Vagina (tissue), 2 donors: ENCODE measurements at regions not wholly inside any gene's neighbourhood (a gene's known extent, or its start where the extent isn't known, plus 50 kb on each side); places are given as distances from the start of the nearest gene placed in this dataset.

ENCODE experiments used
- DNase-seq, 2 donors: peaks; one replicate each; pipeline ENCODE4 v3.0.0-alpha.2; 2017; ENCODE audit errors: extremely low spot score in 2 of 2
- H3K27ac ChIP-seq: fragments of 200-600 bp; sonication (generic); one replicate; pipeline ENCODE4 v1.5.1; 2019
- H3K27me3 ChIP-seq: fragments of 200-600 bp; sonication (generic); one replicate; pipeline ENCODE4 v1.5.1; 2019
- H3K36me3 ChIP-seq, 2 donors: fragments of 200-600 bp; sonication (generic); one replicate each; pipeline ENCODE4 v1.5.1; 2017 to 2019
- H3K4me1 ChIP-seq: fragments of 200-600 bp; sonication (generic); one replicate; pipeline ENCODE4 v1.5.1; 2019
- H3K4me3 ChIP-seq, 2 donors: fragments of 200-600 bp; sonication (generic); 1 replicate in 1 of 2; 2 replicates in 1 of 2; pipeline ENCODE4 v1.5.1; 2016 to 2019
- H3K9me3 ChIP-seq: fragments of 200-600 bp; sonication (generic); one replicate; pipeline ENCODE4 v1.5.1; 2019
- CTCF ChIP-seq, 3 experiments: fragments of 450-650 bp in 2 of 3; fragments of 200-600 bp in 1 of 3; sonication (generic) in 1 of 3; IDR thresholded peaks; one replicate each; pipeline ENCODE4 v1.5.1; 2017 to 2019; ENCODE audit warnings: antibody characterized with exemption in 3 of 3, mild to moderate bottlenecking in 2 of 3, moderate library complexity in 2 of 3
- POLR2A ChIP-seq, 2 donors: fragments of 450-650 bp; IDR thresholded peaks; one replicate each; pipeline ENCODE4 v1.6.1; 2017; ENCODE audit warnings: antibody characterized with exemption in 2 of 2, mild to moderate bottlenecking in 2 of 2, moderate library complexity in 2 of 2
- POLR2AphosphoS5 ChIP-seq, 2 donors: sonication (generic); formaldehyde crosslinking; IDR thresholded peaks; one replicate each; pipeline ENCODE4 v1.9.0; 2017; ENCODE audit warnings: antibody characterized with exemption in 2 of 2, mild to moderate bottlenecking in 2 of 2, low read depth in 1 of 2; ENCODE audit not compliant: insufficient read depth in 1 of 2
- intact Hi-C: fragments of 100-400 bp; cut with DNase I; formaldehyde crosslinking; loops from one replicate; pipeline ENCODE4 v1.15.1; 2023

DNA sequence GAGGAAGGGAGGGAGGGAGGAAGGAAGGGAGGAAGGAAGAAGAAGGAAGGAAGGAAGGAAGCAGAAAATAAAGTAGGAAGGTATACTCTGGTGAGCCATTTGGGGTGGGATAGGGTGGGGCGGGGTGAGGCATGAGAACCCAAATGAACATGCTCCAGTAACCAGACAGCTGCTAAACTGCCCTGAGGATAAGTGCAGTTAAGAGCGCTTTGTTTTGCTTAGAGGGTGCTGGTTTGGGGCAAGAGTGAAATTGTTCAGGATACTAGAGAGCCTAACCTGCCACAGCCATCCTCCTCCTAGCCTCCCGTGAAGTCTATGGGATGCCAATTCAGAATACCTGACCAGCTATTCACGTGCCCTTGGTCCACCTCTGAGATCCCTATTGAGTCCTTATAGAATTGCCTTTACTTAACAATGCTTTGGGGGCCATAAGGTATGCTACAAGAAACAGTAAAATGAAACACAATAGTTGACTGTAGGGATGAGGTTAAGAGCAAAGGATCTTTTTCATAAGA is 59.0 kb upstream of the ATF3 start:
- no peaks in the 10 kb centered on the region for H3K27me3 ChIP-seq
- no peaks in the 10 kb centered on the region for H3K4me1 ChIP-seq
- no peaks in the 10 kb centered on the region for H3K36me3 ChIP-seq
- DNase-seq, result no peak
- H3K27ac ChIP-seq, result no peak overlapping the region
- no peak for TF ChIP-seq POLR2AphosphoS5 (IDR thresholded peaks at IDR 0.05; ENCODE audit: insufficient read depth in 1 of 2, low read depth in 1 of 2)
- TF ChIP-seq POLR2A (IDR thresholded peaks at IDR 0.05), result no peak
- TF ChIP-seq CTCF (IDR thresholded peaks at IDR 0.05), result no peak
- intact Hi-C loops, result loop anchor here (10.0 kb wide), 1 partner anchor 55 kb away; no protein-coding TSS in a partner anchor
- no peaks in the 10 kb centered on the region for H3K9me3 ChIP-seq
- no peak overlapping the region for H3K4me3 ChIP-seq

DNA sequence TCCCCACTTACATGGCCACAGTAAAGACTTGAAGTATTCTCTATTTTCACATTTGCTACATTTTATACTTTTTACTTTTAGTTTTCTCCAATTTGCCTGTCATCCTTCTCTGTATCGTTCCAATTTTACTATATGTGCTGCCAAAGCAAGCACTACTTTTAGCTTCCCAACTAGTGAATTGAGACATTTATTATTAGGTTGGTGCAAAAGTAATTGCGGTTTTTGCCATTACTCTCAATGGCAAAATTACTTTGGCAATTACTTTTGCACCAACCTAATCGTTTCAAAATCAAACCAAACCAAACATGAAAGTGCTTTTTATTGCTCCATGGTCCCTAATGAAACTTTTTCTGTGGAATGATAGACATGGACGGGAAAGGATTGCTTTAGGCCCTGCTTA is 56.6 kb upstream of the ATF3 start:
- no peaks in the 10 kb centered on the region for H3K9me3 ChIP-seq
- intact Hi-C loops, result loop anchor here (10.0 kb wide), 1 partner anchor 57 kb away; no protein-coding TSS in a partner anchor
- H3K27me3 ChIP-seq, result no peaks in the 10 kb centered on the region
- TF ChIP-seq CTCF (IDR thresholded peaks at IDR 0.05) (no peak), POLR2AphosphoS5 (IDR thresholded peaks at IDR 0.05; ENCODE audit: insufficient read depth in 1 of 2, low read depth in 1 of 2) (no peak)
- no peak overlapping the region for H3K27ac ChIP-seq
- H3K36me3 ChIP-seq, result no peaks in the 10 kb centered on the region
- no peak overlapping the region for H3K4me3 ChIP-seq
- no peak for DNase-seq
- H3K4me1 ChIP-seq, result no peaks in the 10 kb centered on the region

DNA sequence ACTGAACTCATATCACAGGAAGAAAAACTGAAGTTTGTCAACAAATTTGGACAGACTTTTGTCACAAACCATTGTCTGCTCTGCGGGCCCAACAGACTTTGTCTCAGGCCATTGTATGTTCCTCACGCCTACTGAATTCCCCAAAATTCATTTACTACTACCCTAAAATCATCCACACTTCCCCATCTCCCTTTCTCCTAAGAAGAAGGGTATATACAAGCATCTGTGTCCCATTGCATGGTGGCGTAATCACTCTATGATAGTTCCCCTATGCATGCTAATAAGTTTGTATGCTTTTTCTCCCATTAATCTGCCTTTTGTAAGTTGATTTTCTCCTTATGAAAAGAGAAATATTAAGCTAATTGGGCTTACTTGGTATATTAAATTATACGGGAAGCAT is 54.9 kb upstream of the ATF3 start:
- intact Hi-C loops, result loop anchor here (10.0 kb wide), 1 partner anchor 59 kb away; no protein-coding TSS in a partner anchor
- TF ChIP-seq POLR2AphosphoS5 (IDR thresholded peaks at IDR 0.05; ENCODE audit: insufficient read depth in 1 of 2, low read depth in 1 of 2), result no peak
- no peak for TF ChIP-seq POLR2A (IDR thresholded peaks at IDR 0.05)
- TF ChIP-seq CTCF (IDR thresholded peaks at IDR 0.05), result no peak
- Histone ChIP-seq H3K4me3 (no peak overlapping the region), H3K27ac (no peak overlapping the region), H3K9me3 (no peaks in the 10 kb centered on the region), H3K36me3 (no peaks in the 10 kb centered on the region), H3K4me1 (no peaks in the 10 kb centered on the region), H3K27me3 (no peaks in the 10 kb centered on the region)
- no peak for DNase-seq

DNA sequence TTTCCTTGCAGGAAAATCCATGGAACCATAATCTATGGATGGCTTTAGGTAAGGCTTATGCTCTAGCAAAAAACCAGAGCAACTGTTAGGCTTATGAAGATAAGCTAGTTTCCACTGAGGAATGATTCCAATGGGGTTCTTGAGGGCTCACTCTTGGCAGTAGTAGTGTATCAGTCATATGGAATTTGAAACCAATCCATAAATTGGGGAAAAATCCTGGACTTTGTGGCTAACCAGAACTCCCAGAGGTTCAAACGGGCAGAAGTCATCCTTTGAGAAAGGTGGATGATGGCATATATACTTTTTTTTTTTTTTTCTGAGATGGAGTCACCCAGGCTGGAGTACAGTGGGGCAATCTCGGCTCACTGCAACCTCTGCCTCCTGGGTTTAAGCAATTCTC is 54.2 kb upstream of the ATF3 start:
- Histone ChIP-seq H3K27me3 (no peaks in the 10 kb centered on the region), H3K4me1 (peaks cover 4% of the 10 kb centered on the region), H3K9me3 (no peaks in the 10 kb centered on the region), H3K4me3 (no peak overlapping the region), H3K36me3 (no peaks in the 10 kb centered on the region), H3K27ac (no peak overlapping the region)
- intact Hi-C loops, result loop anchor here (10.0 kb wide), 1 partner anchor 60 kb away; no protein-coding TSS in a partner anchor
- TF ChIP-seq POLR2AphosphoS5 (IDR thresholded peaks at IDR 0.05; ENCODE audit: insufficient read depth in 1 of 2, low read depth in 1 of 2) (no peak), CTCF (IDR thresholded peaks at IDR 0.05) (no peak), POLR2A (IDR thresholded peaks at IDR 0.05) (no peak)
- DNase-seq, result no peak

DNA sequence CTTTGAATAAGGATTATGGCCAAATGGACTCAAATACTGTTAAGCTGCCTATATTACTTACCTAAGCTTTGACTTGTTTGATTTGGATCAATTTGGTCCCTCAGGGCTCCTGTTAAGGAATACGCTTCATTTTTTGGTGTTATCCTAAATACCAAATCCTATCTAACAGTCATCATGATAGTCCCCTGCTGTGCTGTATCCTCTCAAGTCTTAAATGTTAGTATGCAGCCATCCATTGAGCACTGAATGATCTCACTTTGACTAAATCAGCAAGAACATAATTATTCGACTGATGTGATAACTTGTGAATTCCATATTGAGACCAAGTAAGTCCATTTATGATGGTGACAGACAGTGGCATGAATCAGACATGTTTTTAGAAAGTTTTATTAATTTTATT is 53.1 kb upstream of the ATF3 start:
- peaks cover 4% of the 10 kb centered on the region for H3K4me1 ChIP-seq
- intact Hi-C loops, result loop anchor here (10.0 kb wide), 1 partner anchor 61 kb away; no protein-coding TSS in a partner anchor
- no peaks in the 10 kb centered on the region for H3K9me3 ChIP-seq
- no peaks in the 10 kb centered on the region for H3K36me3 ChIP-seq
- H3K27me3 ChIP-seq, result no peaks in the 10 kb centered on the region
- H3K4me3 ChIP-seq, result no peak overlapping the region
- DNase-seq, result no peak
- no peak overlapping the region for H3K27ac ChIP-seq
- TF ChIP-seq CTCF (IDR thresholded peaks at IDR 0.05), result no peak
- TF ChIP-seq POLR2A (IDR thresholded peaks at IDR 0.05), result no peak
- no peak for TF ChIP-seq POLR2AphosphoS5 (IDR thresholded peaks at IDR 0.05; ENCODE audit: insufficient read depth in 1 of 2, low read depth in 1 of 2)
